DMS153 treated with DMSO at 0.1 percent for 48 hours (cell line): ENCODE measurements at regions not wholly inside any gene's neighbourhood (a gene's known extent, or its start where the extent isn't known, plus 50 kb on each side); places are given as distances from the start of the nearest gene placed in this dataset.
"Not testable (repeated sequence)": the region's sequence is repeated elsewhere in the genome, so short reads cannot be mapped to it uniquely, and the experiment has no call there.

ENCODE experiments used
- DNase-seq: peaks from one replicate; lab custom pipeline; 2025; ENCODE audit not compliant: unreplicated experiment; lab: John Stamatoyannopoulos, UW

DNA sequence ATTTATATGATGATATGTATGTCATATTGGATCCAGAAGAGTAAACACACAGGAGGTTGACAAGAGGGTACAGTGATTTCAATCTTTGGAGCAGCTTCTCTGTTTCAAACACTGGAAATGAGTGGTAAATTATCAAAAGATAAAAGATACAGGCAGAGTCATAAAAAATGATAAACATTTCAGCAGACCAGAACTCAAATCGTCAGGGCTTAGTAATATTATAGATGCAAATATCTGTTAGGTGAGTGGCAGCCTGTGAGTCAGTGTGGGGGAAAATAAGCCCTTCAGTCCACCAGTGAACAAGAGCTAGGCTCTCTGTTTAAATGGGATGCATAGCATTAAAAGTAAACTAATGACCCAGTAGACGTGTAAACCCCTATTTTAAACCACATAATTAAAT lies 1378.1 kb downstream of the EFNA5 start:
- DNase-seq: no peak

DNA sequence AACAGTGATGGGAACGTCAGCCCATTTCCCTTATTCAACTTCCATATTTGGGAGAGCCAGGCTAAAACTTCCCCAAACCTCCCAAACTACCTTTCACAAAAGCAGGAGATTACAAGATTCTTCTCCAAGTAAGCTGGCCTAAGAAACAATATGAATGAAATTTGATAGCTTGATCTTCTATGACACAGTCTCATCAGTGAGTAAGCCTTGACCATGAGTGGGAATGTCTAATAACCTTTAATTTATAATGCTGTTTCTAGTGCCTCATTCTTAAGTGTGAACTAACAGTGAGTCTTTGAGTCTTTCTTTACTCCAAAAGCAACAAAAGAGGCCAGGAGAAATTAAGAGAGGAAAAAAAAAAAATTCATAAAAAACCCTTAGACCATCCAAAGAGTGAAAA lies 1379.9 kb downstream of the EFNA5 start:
- no peak for DNase-seq

GRCh38 chr5:106288979-106289378 lies 1381.8 kb downstream of the EFNA5 start:
- DNase-seq: no peak

DNA sequence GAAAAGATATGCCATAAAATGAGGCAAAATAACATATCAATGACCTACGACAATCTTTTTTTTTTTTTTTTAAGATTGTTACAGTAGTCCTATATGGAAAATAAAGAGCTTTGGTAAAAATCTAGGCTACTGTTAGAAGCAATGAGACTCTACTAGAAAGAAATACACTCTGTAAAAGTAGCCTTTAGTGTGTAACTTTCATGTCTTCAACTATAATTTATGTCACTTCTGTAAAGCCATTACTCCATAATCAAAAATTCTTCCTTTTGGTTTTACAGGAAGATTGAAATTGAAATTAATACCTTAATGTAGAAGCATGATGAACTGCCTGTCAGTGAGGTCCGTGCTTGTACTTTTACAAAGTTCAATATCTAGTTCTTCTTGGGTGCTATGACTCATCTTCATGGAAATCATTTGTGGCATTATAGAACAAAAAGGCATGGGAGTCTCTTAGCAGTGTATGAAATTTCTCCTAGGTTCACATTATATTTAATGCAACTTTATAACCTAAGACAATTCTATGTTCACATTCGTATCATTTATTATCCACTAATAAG lies 1393.1 kb downstream of the EFNA5 start:
- no peak for DNase-seq

DNA sequence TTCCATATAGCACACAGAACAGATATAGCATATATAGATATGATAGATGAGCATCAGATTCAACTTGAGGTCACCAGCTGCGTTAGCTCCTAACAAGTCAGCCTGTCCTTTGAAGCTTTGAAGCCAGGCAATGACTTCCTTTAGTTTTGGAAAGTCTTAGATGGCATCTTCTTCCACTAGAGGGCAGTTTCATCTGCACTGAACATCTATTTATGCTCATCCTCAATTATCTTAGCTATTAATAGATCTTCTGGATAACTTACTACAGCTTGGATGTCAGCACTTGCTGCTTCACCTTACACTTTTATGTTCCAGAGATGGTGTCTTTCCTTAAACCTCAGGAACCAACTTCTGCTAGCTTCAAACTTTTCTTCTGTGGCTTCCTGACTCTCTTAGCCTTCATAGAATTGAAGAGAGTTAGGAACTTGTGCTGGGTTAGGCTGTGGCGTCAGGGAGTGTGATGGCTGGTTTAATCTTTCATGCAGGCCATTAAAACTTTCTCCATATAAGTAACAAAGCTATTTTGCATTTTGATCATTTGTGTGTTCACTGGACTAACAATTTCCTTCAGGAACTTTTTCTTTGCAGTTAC lies 1401.4 kb downstream of the EFNA5 start:
- DNase-seq: no peak

DNA sequence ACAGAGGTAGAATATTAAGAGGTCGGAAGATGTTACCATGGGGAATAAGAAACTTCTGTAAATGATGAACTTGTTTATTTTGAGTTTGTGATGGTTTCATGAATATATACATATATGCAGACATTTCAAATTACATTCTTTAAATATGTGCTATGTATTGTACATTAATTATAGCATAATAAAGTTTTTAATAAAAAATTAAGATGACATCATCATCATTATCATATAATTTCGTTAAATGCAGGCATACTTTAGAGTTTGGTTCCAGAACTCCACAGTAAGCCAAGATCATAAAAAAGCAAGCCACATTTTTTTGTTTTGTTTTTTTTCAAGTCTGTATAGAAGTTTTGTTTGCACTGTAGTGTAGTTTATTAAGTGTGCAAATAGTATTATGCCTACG lies 1403.5 kb downstream of the EFNA5 start:
- DNase-seq: no peak

- DNase-seq: no peak
These were observed 1408.3 kb downstream of the EFNA5 start for GRCh38 chr5:106262395-106262794.

GRCh38 chr5:106259431-106260090 lies 1411.2 kb downstream of the EFNA5 start:
- DNase-seq: not testable (repeated sequence)

GRCh38 chr5:106258591-106259125 lies 1412.1 kb downstream of the EFNA5 start:
- no peak for DNase-seq

DNA sequence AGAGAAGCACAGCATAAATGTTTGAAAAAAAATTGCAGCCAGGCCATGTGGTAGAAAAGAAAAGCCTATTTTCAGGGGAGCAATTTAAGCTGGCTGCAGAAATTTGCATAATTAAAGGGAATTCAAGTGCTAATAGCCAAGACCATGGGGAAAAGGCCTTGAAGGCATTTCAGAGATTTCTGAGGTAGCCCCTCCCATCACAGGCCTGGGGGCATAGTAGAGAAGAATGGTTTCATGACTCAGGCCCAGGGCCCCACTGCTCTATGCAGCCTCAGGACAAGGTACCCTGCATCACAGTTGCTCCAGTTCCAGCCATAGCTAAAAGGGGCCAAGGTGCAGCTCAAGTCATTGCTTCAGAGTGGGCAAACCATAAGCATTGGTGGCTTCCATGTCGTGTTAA lies 1416.0 kb downstream of the EFNA5 start:
- no peak for DNase-seq

DNA sequence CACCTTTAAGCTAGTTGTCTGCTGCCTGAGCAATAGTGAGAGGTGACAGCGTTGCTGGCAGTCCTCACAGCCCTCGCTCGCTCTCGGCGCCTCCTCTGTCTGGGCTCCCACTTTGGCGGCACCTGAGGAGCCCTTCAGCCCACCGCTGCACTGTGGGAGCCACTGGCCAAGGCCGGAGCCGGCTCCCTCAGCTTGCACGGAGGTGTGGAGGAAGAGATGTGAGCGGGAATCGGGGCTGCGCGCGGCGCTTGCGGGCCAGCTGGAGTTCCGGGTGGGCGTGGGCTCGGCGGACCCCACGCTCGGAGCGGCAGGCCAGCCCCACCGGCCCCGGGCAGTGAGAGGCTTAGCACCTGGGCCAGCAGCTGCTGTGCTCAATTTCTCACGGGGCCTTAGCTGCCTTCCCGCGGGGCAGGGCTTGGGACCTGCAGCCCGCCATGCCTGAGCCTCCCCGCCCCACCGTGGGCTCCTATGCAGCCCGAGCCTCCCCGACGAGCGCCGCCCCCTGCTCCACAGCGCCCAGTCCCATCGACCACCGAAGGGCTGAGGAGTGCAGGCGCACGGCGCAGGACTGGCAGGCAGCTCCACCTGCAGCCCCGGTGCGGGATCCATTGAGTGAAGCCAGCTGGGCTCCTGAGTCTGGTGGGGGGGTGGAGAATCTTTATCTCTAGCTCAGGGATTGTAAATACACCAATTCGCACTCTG lies 1424.5 kb downstream of the EFNA5 start:
- DNase-seq: not testable (repeated sequence)

- no peak for DNase-seq
These were observed 1429.3 kb downstream of the EFNA5 start for GRCh38 chr5:106241409-106241808.

GRCh38 chr5:106205916-106206571 lies 1464.7 kb downstream of the EFNA5 start:
- no peak for DNase-seq

DNA sequence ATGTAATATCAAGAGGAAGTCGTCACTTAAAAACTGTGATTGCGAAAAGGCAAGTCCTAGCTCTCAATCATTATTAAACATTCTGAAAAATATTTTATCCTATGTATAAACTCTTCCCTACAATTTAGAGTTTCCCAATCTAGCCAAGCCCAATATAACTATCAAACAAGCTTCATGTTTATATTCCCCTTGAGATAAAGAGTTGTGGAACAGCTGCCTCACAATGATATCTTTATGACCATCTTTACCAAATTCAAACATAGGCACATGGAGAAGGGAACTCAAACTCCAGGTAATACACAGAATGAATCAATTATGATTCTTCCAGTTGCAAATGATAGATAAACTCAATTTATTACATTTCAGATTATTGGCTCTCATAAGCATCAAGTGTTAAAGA lies 1468.7 kb downstream of the EFNA5 start:
- DNase-seq: no peak

DNA sequence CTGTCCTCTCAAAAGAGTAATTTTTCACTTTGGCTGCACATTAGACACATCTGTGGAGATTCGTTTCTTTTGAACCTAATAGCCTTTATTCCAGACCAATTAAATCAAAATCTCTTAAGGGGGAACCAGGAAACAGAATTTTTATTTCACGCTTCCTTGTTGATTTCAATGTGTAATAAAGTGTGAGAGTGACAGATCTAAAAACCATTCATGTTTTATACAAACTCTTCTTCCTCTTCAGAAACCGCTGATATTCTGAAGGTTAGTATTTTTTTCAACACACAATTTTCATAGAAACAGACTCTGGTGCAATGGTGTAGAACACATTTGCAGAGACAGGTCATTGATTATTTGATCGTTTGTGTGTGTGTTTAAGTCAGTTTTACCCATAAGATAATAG lies 1469.8 kb downstream of the EFNA5 start:
- DNase-seq: no peak

DNA sequence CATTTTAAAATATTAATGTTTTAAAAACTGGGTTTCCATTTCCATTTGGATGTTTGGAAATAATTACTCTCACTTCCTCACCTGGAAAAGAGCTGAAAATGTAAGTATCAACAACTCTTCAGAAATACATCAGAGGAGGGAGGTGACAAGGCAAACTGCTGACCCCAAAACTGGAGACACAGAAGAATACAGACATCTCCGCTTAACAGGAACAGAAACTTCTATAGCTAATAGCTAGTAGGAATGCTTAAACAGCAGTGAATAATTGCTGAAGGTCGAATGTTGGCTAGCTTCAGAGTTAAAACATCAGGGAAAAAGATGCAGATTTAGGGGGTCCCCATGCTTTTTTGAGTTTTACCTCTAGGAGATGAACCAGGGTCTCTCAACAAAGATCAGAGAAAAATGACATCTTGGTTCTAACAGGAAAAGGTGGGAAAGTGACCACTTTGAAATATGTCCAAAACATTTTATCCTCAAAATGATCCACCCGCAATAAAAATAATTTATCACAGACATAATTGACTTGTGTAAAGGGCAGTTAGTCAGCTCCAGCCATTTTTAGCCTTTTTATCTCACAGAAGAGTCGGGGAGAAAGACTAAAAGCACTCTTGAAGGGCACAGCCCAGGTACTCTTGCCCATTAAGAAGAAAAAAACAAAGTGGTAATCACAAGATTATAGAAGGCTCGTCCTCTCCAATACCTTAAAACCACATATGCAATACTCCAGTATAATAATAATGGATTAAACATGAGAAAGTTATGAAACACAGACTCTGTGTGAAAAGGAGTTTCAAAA lies 1474.9 kb downstream of the EFNA5 start:
- DNase-seq: no peak

- DNase-seq: peak; percentile 49
These were observed 1481.5 kb downstream of the EFNA5 start for GRCh38 chr5:106189121-106189809.

DNA sequence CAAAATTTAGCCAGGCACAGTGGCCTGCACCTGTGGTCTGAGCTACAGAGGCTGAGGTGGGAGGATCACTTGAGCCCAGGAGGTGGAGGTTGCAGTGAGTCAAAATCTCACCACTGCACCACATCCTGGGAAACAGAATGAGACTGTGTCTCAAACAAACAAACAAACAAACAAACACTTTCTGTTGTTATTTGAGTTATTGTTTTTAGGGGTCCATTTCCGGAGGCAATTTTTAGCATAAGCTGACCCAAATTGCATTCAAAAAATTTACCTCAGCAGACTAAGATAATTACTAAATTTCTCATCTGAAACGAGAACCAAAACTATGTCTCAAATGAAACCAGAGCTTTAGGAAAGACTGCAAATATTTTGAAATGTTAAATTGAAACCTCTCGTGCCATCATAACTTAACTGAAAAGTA lies 1485.1 kb downstream of the EFNA5 start:
- DNase-seq: no peak

DNA sequence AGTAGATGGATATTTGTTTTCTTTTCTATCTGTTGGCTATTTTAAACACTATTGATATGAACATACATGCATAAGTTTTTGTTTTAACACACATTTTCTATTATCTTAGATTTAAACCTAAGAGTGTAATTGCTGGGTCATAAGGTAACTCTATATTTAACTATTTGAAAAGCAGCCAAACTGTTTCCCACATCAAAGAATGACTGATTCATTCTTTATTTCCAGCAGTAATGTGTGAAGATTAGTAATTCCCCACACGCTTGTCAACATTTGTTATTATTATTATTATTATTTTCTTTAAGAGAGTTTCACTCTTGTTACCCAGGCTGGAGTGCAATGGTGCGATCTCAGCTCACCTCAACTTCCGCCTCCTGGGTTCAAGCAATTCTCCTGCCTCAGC lies 1495.8 kb downstream of the EFNA5 start:
- no peak for DNase-seq
